ENCODE measurements at regions not wholly inside any gene's neighbourhood (a gene's known extent, or its start where the extent isn't known, plus 50 kb on each side); places are given as distances from the start of the nearest gene placed in this dataset.

DNA sequence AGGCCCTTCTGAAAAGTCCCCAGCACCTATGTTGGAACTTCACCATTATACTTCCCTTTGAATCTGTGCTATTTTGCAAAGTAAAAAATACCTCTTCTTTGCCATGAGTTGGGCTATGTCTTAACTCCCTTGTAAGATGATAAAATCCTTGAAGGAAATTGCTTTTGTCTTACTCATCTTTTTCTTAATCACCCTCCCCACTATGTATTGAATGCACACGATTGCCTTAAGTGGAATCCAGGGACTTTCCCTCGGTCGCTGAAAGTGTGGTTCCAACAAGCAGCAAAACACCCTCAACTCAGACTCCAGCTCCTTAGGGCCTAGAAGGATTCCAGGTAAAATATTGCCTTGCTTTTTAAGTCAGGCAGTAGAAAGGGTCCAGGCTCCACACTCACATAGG, 173.2 kb upstream of the ARL4C start:
- peak; percentile 10 for DNase-seq (ENCODE audit: extremely low read depth, low read depth)
- TF ChIP-seq, protein P1, sequence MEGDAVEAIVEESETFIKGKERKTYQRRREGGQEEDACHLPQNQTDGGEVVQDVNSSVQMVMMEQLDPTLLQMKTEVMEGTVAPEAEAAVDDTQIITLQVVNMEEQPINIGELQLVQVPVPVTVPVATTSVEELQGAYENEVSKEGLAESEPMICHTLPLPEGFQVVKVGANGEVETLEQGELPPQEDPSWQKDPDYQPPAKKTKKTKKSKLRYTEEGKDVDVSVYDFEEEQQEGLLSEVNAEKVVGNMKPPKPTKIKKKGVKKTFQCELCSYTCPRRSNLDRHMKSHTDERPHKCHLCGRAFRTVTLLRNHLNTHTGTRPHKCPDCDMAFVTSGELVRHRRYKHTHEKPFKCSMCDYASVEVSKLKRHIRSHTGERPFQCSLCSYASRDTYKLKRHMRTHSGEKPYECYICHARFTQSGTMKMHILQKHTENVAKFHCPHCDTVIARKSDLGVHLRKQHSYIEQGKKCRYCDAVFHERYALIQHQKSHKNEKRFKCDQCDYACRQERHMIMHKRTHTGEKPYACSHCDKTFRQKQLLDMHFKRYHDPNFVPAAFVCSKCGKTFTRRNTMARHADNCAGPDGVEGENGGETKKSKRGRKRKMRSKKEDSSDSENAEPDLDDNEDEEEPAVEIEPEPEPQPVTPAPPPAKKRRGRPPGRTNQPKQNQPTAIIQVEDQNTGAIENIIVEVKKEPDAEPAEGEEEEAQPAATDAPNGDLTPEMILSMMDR (IDR thresholded peaks at IDR 0.05; ENCODE audit: low read depth, low read length), result no peak

DNA sequence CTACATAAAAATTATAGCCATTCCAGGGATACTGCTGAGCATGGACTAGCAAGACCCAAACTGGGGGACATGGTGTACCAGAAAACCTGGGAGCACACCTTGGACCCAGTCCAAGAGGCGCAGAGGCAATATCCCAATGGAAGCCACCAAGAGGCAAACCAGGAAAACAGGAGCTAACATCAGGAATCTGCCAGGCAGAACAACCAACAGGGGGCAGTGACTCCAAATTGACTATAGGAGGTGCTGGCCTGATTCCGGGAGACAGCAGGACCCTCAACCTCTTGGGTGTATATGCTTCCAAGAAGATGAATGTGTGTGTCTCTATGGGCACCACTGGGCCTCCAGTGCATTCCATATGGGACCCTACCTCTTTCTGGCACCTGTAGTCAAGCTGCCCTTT, 172.7 kb upstream of the ARL4C start:
- TF ChIP-seq, protein P1 (IDR thresholded peaks at IDR 0.05; ENCODE audit: low read depth, low read length), result no peak; the same call in 1 of the 2 replicates
- no peak for DNase-seq (ENCODE audit: extremely low read depth, low read depth)

DNA sequence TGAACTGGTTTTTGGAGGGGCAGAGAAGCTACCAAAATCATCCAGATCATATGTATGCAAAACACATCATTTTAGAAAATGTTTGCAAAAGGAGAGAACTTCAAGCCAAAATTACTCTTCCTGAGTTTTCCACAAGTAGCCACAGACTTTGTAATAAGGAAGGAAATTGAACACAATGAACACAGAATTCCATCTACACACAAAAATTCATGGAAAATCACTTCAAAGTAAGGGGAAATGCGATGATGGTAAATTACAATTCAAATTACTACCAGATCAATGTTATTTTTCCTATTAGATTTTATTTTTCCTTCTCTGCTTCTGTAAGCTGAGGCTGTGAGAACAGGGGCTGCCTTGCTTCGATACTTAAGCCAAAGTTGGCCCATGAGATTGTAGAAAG, 172.1 kb upstream of the ARL4C start:
- TF ChIP-seq, protein P1 (IDR thresholded peaks at IDR 0.05; ENCODE audit: low read depth, low read length), result no peak
- DNase-seq (ENCODE audit: extremely low read depth, low read depth), result no peak

DNA sequence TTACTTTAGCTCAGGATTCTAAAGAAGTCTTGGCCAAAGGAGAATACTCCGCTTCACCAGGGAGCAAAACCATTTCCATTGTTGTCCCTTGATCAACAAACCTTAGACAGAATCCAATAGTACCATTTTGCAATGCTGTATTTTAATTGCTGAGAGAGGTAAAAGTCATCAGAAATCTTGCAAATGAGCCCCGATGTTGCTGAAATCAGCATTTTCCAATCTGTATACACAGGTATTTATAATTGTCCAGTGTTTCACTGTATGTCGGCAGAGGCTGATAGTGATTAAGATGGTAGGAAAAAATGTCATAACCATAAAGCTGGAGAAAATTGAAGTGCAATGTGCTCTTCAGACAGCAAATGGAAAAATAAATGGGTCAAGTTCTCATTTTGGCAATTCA, 170.0 kb upstream of the ARL4C start:
- DNase-seq (ENCODE audit: extremely low read depth, low read depth), result no peak
- TF ChIP-seq, protein P1 (IDR thresholded peaks at IDR 0.05; ENCODE audit: low read depth, low read length), result no peak

DNA sequence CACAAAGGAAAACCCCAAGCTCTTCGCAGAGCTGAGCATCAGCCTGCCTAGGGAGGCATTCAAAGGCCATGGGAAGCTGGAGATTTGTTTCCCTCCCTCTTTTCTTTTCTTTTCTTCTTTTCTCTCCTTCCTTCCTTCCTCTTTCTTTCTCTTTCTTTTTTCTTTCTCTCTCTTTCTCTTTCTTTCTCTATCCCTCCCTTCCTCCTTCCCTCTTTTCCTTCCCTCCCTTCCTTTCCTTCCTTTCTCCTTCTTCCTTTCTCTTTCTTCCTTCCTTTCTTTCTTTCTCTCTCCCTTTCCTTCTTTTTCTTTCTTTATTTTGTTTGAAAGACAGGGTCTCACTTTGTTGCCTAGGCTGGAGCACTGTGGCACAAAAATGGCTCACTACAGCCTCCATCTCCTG, 168.4 kb upstream of the ARL4C start:
- TF ChIP-seq, protein P1 (IDR thresholded peaks at IDR 0.05; ENCODE audit: low read depth, low read length), result no peak

DNA sequence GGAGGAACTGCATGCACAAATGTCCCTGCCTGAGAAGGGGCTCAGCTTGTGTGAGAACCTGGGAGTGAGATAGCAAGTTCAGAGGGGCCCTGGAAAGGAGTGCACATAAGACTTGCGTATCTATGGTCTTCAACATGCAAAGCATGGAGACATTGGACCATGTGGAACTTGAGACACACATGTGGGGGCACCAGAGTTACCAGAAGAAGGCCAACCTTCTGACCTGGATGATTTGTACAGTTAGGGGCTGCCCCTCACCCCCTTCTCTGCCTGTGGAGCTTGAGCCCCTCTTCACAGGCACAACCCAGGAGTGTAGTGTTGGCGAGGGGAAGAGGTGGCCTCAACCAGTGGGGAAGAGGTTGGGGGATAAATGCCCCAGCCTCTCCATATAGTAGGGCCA, 165.0 kb upstream of the ARL4C start:
- TF ChIP-seq, protein P1 (IDR thresholded peaks at IDR 0.05; ENCODE audit: low read depth, low read length), result no peak
- DNase-seq (ENCODE audit: extremely low read depth, low read depth), result no peak

More for the DNA sequence above, 168.4 kb upstream of the ARL4C start:
- DNase-seq (ENCODE audit: extremely low read depth, low read depth), result no peak

DNA sequence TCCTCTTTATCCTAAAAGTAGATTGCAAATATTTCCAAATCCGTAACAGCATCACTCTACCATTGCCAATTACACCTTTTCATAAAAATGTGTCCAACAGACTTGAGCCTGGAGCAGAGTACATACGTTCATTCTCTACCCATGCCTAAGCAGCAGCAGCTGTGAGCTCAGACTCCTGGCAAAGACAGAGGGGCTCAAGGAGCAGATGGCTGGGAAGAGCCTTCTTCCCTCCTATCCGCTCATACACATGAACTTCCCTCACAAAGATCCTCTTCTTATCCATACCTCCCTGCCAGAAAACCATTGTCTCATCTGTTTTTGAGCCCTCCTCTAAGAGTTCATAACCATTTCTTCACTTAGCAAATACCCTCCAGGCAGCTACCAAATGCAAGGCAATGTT, 164.3 kb upstream of the ARL4C start:
- DNase-seq (ENCODE audit: extremely low read depth, low read depth), result no peak
- TF ChIP-seq, protein P1 (IDR thresholded peaks at IDR 0.05; ENCODE audit: low read depth, low read length), result no peak
